Lung microvascular endothelial cell (primary cell): ENCODE measurements at regions not wholly inside any gene's neighbourhood (a gene's known extent, or its start where the extent isn't known, plus 50 kb on each side); places are given as distances from the start of the nearest gene placed in this dataset.

Source experiments
- DNase-seq, 2 donors: peaks; one replicate each; pipeline versions ENCODE4 v3.0.0 to v3.0.0-alpha.2; 2010; ENCODE audit warnings: low read depth in 2 of 2

DNA sequence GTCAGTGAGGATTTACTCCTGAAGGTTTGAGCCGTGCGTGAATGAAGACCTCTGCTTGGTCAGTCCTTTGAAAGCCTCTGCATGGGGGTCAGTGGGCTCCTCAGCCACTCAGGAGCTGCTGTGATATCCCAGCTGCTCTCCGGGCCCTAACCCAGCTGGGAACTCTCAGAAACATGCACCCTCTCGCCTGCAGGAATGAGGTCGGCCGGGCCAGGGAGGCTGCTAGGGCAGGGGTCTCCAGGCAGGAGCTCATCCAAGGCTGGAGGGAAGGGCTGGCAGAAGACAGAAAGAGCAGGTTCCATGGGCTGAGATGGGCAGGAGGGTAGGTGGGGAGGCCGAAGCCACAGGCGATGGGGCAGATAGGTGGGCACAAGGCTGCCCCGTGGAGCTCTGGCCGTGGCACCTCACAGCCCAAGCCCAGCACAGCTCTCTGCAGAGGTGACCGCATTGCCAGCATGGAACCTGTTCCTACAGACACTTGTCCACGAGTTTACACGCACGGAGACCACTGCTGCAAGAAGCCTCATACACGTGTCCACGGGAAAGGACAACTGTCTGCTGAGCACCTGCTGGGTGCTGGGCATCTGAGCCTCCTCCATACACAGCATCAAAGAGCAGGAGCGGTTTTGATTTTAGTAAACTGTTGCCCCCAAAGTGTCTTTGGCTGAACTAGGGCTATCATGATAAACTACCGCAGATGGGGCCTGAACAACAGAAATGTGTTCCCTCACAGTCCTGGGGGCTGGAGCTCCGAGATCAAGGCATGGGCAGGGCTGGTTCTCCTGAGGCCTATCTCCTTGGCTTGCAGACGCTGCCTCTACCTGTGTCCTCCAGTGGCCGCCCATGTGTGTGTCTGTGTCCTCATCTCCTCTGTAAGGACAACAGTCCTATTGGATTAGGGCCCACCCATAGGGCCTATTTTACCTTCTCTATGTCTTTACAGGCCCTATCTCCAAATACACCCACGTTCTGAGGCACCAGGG is 85.2 kb upstream of the ADAMTS2 start:
- no peak for DNase-seq

DNA sequence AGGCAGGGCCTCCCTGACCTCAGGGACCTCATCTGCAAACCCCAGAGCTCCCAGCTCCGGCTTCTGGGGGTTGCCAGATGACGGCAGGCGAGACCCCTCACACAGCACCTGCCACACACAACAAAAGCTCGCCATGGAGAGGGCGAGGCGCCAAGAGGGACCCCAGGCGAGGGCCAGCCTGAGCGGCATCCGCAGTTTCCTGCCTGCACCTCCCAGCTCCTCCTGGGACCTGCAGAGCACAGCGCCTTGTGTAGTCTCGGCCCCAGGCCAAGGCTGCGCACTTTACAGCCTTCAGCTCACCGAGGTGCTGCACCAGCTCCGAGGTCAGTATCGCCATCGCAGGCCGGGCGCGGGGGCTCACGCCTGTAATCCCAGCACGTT is 82.4 kb upstream of the ADAMTS2 start:
- DNase-seq: no peak

DNA sequence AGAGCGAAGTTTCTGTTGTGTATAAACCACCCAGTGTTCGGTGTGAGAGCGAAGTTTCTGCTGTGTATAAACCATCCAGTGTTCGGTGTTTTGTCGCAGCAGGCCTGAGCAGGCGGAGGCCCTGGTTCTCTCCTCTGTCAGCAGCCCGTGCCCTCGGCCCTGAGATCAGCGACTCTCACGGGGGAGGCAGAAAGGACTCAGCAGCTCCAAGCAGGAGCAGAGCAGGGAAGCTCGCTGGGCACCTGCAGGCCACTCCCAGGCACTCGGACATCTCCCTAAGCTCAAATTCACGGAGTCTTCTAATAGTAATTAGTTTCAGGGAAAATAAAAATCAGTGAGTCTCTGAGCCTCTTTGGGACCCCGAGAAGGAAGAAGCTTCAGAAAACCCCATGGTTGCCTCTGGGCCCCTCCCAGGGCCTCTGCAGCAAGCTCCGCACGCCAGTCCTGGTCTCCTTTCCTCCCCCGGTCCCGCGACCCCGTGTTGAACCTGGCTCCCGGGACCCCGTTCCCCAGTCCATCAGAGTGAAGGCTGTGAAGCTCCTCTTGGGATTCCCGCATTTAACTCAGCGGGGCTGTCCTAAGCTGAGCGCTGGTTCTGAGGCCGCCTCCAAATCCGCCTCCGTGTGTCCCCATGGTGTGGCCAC is 81.9 kb upstream of the ADAMTS2 start:
- DNase-seq: no peak

DNA sequence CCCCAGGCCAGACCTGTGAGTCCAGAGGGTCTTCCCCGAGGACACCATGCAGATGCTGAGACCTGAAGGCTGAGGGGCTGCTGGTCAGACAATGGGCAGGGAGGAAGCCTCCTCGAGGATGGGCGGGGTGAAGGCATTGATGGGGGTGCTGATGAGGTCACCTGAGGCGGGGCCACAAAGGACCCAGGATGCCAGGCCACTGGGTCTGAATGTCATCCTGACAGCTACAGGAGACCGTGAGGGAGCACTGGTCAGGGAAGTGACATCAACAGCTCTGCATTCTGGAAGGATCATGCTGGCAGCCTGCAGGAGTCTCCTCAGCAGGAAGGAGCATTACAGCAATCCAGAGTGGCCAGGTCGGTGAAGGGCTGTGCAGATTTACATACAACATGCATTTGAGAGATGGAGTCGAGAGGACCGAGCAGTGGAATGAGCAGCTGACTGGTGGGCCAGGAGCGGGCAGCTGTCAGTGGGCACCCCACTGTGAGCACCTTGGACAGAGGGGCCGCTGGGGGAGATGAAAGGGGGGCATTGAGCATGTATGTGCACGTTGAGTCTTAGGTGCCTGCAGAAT is 77.7 kb upstream of the ADAMTS2 start:
- DNase-seq: no peak

DNA sequence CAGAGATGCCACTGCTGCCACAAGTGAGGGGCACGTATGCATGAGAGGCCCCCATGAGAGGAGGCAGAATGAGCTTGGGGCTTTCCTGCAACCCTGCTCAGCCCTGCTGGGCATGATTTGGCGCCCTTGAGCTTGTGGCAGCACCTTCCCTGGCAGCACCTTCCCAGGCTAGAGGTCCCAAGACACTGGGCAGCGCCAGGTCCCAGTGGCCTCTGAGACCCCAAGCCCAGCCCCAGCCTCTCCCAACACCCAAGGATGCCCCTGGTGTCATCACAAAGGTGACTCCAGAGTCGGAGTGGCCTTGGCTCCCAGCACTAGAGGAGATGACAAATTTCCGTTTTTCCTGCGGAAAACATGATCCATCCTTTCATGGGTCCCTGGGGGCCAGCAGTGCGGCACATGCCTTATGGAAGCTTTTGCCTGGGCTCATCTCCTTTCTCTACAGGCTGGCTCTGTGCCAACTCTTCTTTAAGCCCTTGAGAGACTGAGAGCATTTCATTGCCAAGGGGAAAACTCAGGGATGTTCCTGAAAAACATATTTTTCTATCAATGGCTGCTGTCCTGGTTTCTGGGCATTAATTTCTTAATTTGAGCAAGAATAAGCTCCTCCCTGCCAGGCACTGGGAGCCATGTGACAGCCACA is 77.1 kb upstream of the ADAMTS2 start:
- no peak for DNase-seq

DNA sequence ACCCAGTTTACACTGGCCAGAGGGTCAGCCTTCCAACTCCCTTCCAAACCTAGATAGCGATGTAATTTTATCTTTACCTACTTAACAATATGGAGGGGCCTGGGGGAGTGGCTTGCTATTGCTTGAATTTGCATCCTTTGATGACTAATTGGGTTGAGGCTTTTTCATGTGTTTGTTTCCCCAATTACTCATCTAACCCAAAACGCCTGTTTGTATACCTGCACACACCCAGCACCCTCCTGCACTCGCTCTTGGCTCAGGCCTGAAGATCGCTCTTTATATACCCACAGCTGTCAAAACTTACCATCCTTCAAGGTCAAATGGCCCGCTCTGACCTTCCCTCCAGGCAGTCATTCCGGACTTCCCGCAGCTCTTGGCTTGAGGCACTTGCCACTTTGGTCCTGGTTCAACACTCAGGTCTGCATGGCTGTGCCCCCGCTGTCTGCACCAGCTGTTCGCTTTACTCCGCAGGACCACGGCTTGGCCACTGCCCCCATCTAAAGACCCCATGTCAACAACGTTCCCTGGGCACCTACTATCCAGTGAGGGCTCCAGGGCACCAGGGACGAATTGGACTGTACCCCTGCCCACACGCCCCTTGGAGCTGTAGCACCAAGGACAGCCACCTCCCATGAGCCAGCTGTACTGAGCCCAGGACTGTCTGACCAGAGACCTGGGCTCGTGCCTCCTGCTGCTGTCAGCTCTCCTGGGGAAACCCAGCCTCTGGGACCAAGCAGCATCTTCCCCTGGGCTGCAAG is 76.1 kb upstream of the ADAMTS2 start:
- DNase-seq: no peak

DNA sequence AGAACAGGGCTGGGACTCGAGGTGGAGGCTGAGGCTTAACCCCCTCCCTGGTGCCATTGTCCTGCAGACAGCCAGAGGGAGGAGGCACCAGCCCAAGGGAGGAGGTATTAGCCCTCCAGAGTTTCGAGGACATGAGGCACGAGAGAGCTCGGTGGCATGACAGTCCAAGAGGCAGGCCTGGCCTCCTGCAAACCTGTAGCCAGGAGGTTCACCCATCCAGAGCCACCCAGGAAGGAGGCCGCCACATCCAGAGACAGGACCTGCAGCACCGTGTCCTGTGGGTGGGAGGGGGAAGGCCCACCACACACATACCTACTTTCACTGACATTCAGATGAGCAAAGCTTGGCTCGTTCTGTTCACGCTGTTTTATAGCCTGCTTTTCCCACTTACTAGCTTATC is 75.2 kb upstream of the ADAMTS2 start:
- no peak for DNase-seq

DNA sequence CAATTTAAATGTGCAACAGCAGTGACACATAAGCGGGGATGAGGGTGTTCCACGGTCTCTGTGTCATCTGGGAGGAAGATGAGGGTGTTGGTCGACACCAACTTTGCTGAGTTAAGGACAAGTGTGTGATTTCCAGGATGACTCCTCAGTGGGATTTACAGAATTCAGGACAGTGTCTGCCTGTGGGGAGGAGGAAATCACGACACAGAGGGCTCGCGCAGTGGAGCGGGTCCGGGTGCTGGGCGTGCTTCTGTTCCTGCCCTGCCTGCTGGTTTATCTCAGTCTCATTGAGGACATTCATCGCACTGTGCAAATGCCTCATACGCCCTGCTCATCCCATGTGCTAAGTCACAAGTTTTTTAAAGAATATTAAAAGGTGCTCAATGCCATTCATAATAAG is 73.7 kb upstream of the ADAMTS2 start:
- DNase-seq: no peak

DNA sequence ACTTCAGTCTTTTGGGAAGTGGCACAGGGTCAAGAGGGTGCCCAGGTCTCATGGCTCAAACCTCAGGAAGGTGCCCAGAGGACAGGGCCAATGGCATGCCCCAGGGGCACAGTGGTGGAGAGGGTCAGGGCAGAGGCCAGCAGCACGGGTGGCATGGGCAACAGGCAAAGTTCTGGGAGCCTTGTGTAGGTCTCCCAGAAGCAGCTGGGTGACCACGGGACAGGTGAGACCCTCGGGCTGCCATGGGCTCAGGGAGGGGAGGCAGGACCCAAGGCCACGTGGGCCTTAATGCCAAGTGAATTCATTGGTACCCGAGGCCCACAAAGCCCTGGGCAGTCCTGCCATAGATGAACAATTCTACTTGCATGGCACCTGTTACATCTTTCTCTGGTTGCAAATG is 72.4 kb upstream of the ADAMTS2 start:
- no peak for DNase-seq

DNA sequence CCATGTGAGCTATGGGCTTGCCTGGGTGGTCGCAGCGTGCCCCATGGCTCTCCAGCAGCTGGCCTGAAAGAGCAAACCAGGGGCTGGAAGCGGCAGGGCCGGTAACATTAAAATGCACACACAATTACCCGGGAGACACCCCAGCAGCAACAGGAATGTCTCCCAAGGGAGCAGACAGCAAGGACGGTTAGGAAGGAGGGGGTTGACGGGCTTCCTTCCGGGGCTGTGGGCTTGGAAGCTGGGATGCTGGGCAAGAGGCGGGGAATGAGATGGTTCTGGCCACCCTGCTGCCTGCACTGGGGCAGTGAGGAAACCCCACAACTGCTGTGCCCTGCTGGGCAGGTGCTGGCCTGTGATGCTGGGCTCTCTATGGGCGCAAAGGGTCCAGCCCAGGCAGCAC is 71.8 kb upstream of the ADAMTS2 start:
- DNase-seq: no peak

DNA sequence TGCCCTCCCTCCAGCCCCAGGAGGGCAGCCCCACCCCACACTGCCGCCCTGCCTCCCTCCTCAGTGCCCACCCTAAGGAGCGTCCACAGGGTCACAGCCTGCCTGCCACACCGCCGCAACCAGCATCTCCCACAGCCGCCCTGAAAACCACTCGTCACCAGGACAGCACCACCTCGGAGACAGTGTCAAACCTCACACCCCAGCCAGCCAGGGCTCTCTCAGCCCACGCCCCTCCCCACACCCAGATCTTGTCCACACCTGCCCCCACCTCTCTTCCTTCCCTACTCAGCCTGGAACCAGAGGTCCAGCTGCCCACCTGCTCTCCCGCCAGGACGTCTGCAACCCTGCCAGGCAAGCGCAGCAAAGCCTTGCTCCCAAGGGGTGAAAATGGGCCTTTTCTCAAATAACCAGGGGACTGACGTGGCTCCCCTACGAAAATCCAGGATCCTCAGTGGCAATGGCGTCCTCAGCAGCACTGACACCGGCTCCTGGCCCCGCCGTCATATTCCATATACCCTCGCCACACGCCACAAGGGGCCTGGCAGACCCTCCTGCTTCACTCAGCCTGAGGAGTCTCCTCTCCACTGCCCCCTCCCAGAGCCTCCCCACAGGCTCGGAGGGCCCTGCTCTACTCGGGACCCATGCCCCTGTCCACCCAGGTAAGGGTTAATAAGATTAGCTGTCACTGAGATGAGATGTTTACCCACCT is 71.0 kb upstream of the ADAMTS2 start:
- no peak for DNase-seq

DNA sequence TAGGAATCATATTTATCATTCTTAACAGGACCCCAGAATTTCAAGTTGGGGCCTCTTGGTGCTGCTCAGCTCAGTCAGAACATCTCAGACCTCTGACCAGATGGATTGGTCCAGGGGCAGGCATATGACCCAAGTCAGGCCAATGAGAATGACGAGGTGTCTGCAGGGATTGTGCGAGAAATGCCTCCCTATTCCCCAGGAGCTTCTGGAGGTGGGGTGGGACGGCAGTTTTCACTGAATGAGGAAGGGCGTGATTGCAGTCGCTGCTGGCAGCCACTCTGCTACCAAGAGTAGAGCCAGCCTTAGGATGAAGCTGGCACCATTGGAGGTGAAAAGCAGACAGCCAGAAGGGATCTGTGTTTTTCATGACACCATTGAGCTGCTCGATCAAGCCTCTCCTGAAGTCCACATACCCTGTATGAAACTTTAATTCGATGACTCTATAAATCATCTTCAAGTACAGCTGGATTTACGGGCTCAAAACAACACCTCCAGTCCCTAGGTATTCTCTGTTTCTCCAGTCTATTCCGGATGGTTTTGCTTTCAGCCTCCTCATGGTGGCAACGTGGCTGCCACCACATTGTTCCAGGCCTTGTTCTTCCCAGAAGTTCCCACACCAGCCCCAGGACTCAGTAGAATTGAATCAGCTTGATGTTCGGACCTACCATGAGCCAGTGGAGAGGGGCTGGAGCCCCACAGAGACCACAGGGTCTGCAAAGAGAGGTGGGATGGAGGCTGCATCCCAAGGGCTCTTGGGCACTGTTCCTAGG is 70.2 kb upstream of the ADAMTS2 start:
- no peak for DNase-seq

DNA sequence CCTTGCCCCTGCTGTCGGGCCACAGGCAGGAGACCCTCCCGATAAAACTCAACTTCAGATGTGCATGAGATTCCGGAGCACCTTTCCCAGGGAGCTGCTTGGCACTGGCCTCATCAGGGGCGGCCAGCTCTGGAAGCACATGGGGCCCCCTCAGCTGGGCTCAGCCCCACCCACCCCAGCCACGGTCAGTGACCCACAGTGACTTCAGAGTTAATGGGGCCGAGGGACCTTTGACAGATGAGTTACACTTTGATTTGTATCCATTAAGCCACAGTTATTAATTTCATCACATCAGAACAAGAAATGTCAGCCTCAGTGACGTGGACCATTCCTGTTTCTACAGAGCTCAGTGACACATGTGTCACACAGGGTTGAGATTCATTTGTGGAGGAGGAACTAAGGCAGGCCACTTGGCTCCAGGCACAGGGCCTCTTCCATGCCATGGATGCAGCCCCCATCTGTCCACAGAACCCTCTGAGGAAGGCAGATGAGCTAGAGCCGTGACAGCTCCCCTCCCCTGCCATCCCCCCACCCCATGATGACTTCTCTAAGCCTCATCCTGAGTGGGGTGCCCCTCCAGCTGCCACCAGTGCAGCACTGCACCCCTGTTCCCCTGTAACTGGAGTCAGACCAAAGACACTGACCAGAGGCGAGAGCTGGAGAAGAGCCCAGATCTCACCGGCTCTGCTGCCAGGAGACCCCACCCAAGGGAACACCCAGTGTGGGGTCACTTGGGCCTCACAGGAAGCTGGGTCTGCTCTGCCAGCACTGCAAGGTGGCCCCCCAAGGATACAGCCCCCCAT is 69.4 kb upstream of the ADAMTS2 start:
- DNase-seq: no peak

DNA sequence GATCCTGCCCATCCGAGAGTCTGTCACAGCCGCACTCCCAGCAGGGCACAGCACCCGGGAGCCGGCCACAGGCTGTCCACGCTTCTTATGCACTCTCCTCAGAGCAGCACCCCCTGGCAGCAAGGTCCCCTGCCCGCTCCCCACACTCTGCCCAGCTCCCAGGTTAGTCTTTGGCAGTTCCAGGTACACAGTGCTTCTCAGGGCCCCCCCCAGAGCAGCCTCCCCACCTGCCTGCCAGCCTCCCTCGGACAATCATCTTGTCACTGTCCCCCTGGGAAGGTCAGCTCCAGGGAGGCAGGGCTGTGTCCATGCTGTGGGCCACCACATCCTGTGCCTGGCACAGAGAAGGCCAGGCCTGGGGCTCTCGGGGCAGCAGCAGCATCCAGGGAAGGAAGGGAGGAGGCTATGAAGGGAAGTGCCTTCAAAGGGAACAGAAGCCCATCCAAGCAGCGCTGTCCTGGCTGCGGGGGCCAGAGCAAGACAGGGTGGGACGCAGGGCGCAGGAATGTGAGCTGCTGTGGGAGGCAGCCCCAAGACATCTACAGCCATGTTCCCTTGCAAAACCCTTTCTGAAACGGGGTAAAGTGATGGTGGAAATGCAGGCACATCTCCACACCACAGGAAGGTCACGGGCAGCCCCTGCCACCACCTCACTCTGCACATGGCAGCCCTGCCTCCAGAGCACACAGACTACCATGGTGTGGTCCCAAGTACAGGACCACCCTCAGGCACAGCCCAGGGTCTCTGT is 68.6 kb upstream of the ADAMTS2 start:
- no peak for DNase-seq

DNA sequence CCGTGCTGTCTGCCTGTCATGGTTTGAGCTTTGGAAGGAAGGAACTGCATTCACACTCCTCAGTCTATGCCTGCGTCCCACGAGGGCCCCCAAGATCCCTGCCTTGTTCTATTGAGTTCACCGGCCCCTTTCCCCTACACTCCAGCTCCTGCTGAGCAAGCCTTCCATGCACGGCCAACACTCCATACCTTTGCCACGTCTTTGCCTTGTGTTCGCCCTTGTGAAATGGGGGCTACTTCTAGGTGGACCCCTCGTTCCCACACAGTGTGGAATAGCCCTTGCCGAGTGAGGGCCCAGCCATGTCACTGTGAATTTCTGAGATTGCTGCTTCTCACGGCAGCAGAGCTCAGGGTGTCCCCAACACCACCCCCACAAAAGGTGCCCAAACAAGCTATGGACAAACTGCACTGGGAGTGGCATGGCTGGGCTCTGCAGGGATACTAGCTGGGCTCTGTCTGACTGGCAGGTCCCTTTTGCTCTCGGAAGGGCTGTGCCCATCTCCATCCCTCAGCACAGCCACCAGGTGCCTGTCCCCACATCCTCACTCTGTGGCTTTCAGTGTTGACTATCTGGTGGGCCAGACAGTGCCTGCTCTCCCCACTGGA is 67.9 kb upstream of the ADAMTS2 start:
- no peak for DNase-seq

DNA sequence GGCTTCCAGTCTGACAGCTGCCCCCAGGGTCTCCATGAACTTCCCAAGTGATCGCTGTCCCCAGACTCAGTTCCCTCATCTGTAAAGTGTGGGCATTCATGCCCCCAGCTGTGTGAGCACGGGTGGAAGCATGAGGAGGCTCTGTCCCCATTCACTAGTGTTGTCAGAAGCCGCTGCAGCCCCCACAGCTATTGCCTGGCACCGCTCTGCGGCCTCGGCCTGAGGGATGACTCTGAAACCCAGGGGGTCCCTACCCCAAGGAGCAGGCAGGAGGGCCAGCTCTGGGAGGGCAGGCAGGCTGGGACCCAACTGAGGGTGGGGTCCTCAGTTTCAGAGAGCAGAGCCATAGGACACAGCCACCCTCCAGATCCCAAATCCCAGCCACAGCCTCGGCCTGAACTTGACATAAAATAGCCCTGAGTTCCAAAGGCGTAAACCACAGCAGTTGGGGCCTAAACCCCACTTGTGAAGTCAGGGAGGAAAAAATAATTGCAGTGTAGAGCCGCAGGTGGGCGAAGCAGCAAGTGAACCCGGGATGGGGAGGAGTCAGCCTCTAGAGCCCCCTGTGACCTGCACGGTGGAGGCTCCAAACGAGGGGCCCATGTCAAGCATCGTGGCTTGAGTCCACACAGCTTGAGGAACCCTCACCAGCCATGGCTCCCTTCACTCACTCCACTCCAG is 66.0 kb upstream of the ADAMTS2 start:
- no peak for DNase-seq
